DND-41 (cell line): ENCODE measurements at regions not wholly inside any gene's neighbourhood (a gene's known extent, or its start where the extent isn't known, plus 50 kb on each side); places are given as distances from the start of the nearest gene placed in this dataset.

Experiments used
- ATAC-seq: fragments of 200-7000 bp; cut with Tn5 transposase; 3 replicates; pipeline ENCODE4 v1.9.1; 2021; ENCODE audit warnings: low read depth; ENCODE audit not compliant: insufficient read depth
- DNase-seq: peaks from one replicate; pipeline ENCODE4 v3.0.0-alpha.2; 2020
- H2AFZ ChIP-seq: 2 replicates; pipeline ENCODE4 v1.6.0; 2012; ENCODE audit warnings: low read depth, low read length
- H3K27ac ChIP-seq: 2 replicates; pipeline ENCODE4 v1.5.1; 2012; ENCODE audit warnings: low read length, inconsistent platforms
- H3K27me3 ChIP-seq: fragments of 200-600 bp; sonication (generic); 2 replicates; pipeline ENCODE4 v1.6.0; 2012; ENCODE audit warnings: low read length, mild to moderate bottlenecking, inconsistent platforms; ENCODE audit not compliant: insufficient read depth, poor library complexity
- H3K36me3 ChIP-seq: 2 replicates; pipeline ENCODE4 v1.5.1; 2012; ENCODE audit warnings: low read length, inconsistent platforms; ENCODE audit not compliant: insufficient read depth
- H3K4me1 ChIP-seq: 2 replicates; pipeline ENCODE4 v1.5.1; 2012; ENCODE audit warnings: mild to moderate bottlenecking, low read length; ENCODE audit not compliant: insufficient read depth
- H3K4me2 ChIP-seq: 2 replicates; pipeline ENCODE4 v1.6.0; 2012; ENCODE audit warnings: mild to moderate bottlenecking, moderate library complexity, low read length, inconsistent platforms; ENCODE audit not compliant: insufficient read depth
- H3K4me3 ChIP-seq, 2 experiments: fragments of 200-600 bp in 1 of 2; shearing (Covaris generic) in 1 of 2; 2 replicates each; pipeline ENCODE4 v1.5.1; 2012 to 2016; ENCODE audit warnings: inconsistent platforms in 2 of 2, low read length in 2 of 2, mild to moderate bottlenecking in 2 of 2, low read depth in 1 of 2, moderate library complexity in 1 of 2
- H3K79me2 ChIP-seq: 2 replicates; pipeline ENCODE4 v1.6.0; 2012; ENCODE audit warnings: low read length, inconsistent platforms; ENCODE audit not compliant: insufficient read depth
- H3K9ac ChIP-seq: 2 replicates; pipeline ENCODE4 v1.6.0; 2012; ENCODE audit warnings: low read depth, mild to moderate bottlenecking, inconsistent platforms, low read length, moderate library complexity
- H3K9me3 ChIP-seq: 2 replicates; pipeline ENCODE4 v1.5.1; 2012; ENCODE audit warnings: low read length, moderate library complexity, mild to moderate bottlenecking, inconsistent platforms; ENCODE audit not compliant: insufficient read depth, severe bottlenecking
- H4K20me1 ChIP-seq: 2 replicates; pipeline ENCODE4 v1.6.0; 2012; ENCODE audit warnings: low read length; ENCODE audit not compliant: insufficient read depth
- EZH2 ChIP-seq: IDR thresholded peaks from 3 replicates; pipeline ENCODE4 v1.6.1; 2012; ENCODE audit warnings: borderline replicate concordance, low read depth, mild to moderate bottlenecking, moderate library complexity, low read length, inconsistent platforms; ENCODE audit not compliant: severe bottlenecking
- TF ChIP-seq, protein P1 (sequence below): IDR thresholded peaks from 2 replicates; pipeline ENCODE4 v1.5.1; 2012; ENCODE audit warnings: borderline replicate concordance, low read length, moderate library complexity, mild to moderate bottlenecking; ENCODE audit not compliant: poor library complexity, severe bottlenecking; ENCODE audit errors: extremely low read depth

GRCh38 chr20:11047559-11047958, 373.8 kb upstream of the JAG1 start:
- H3K36me3 ChIP-seq: no peaks in the 10 kb centered on the region
- no peak for ATAC-seq
- no peak overlapping the region for H2AFZ ChIP-seq
- TF ChIP-seq, protein P1, sequence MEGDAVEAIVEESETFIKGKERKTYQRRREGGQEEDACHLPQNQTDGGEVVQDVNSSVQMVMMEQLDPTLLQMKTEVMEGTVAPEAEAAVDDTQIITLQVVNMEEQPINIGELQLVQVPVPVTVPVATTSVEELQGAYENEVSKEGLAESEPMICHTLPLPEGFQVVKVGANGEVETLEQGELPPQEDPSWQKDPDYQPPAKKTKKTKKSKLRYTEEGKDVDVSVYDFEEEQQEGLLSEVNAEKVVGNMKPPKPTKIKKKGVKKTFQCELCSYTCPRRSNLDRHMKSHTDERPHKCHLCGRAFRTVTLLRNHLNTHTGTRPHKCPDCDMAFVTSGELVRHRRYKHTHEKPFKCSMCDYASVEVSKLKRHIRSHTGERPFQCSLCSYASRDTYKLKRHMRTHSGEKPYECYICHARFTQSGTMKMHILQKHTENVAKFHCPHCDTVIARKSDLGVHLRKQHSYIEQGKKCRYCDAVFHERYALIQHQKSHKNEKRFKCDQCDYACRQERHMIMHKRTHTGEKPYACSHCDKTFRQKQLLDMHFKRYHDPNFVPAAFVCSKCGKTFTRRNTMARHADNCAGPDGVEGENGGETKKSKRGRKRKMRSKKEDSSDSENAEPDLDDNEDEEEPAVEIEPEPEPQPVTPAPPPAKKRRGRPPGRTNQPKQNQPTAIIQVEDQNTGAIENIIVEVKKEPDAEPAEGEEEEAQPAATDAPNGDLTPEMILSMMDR: no peak
- no peak for TF ChIP-seq EZH2
- H3K4me1 ChIP-seq: no peaks in the 10 kb centered on the region
- H4K20me1 ChIP-seq: no peaks in the 10 kb centered on the region
- no peak overlapping the region for H3K9ac ChIP-seq
- H3K4me3 ChIP-seq: no peak overlapping the region
- H3K4me2 ChIP-seq: no peak overlapping the region
- no peaks in the 10 kb centered on the region for H3K79me2 ChIP-seq
- H3K27ac ChIP-seq: no peak overlapping the region
- no peaks in the 10 kb centered on the region for H3K27me3 ChIP-seq
- no peaks in the 10 kb centered on the region for H3K9me3 ChIP-seq
- DNase-seq: no peak

- H3K79me2 ChIP-seq: no peaks in the 10 kb centered on the region
- ATAC-seq: no peak
- H4K20me1 ChIP-seq: no peaks in the 10 kb centered on the region
- no peak overlapping the region for H2AFZ ChIP-seq
- no peaks in the 10 kb centered on the region for H3K36me3 ChIP-seq
- H3K27ac ChIP-seq: no peak overlapping the region
- DNase-seq: no peak
- no peaks in the 10 kb centered on the region for H3K9me3 ChIP-seq
- no peak overlapping the region for H3K4me2 ChIP-seq
- no peak for TF ChIP-seq EZH2
- TF ChIP-seq, protein P1: no peak
- no peaks in the 10 kb centered on the region for H3K27me3 ChIP-seq
- no peaks in the 10 kb centered on the region for H3K4me1 ChIP-seq
- no peak overlapping the region for H3K9ac ChIP-seq
- no peak overlapping the region for H3K4me3 ChIP-seq
Observed at GRCh38 chr20:11048739-11049138, 374.9 kb upstream of the JAG1 start.

GRCh38 chr20:11050350-11050749, 376.6 kb upstream of the JAG1 start:
- H2AFZ ChIP-seq: no peak overlapping the region
- H4K20me1 ChIP-seq: no peaks in the 10 kb centered on the region
- H3K4me3 ChIP-seq: no peak overlapping the region
- TF ChIP-seq EZH2: no peak
- TF ChIP-seq, protein P1: no peak
- H3K4me1 ChIP-seq: no peaks in the 10 kb centered on the region
- no peak overlapping the region for H3K4me2 ChIP-seq
- no peaks in the 10 kb centered on the region for H3K27me3 ChIP-seq
- no peak overlapping the region for H3K27ac ChIP-seq
- no peaks in the 10 kb centered on the region for H3K79me2 ChIP-seq
- no peaks in the 10 kb centered on the region for H3K9me3 ChIP-seq
- no peak overlapping the region for H3K9ac ChIP-seq
- no peaks in the 10 kb centered on the region for H3K36me3 ChIP-seq
- DNase-seq (no peak), ATAC-seq (no peak)

- Histone ChIP-seq H3K36me3 (no peaks in the 10 kb centered on the region), H4K20me1 (no peaks in the 10 kb centered on the region), H3K79me2 (no peaks in the 10 kb centered on the region), H3K27me3 (no peaks in the 10 kb centered on the region), H3K4me3 (no peak overlapping the region), H3K9ac (no peak overlapping the region), H3K9me3 (no peaks in the 10 kb centered on the region), H2AFZ (no peak overlapping the region), H3K27ac (no peak overlapping the region), H3K4me2 (no peak overlapping the region), H3K4me1 (no peaks in the 10 kb centered on the region)
- no peak for DNase-seq
- ATAC-seq: no peak
- TF ChIP-seq, protein P1: no peak
Observed at GRCh38 chr20:11051136-11051535, 377.3 kb upstream of the JAG1 start.
